ENCODE measurements at regions not wholly inside any gene's neighbourhood (a gene's known extent, or its start where the extent isn't known, plus 50 kb on each side); places are given as distances from the start of the nearest gene placed in this dataset.

DNA sequence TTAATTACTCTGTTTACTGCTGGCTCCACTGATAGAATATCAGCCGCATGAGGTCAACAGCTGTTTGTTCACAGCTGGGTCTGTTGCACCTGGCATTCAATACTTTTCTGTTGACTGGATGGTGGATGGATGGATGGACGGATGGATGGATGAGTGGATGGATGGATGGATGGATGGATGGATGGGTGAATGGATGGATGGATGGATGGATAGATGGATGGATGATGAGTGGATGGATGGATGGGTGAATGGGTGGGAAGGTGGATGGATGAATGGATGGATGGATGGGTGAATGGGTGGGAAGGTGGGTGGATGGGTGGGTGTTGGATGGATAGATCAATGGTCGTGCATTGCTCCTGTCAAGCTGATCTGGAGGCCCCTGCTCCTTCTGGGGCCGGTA lies 422.2 kb upstream of the SULF2 start:
- Histone ChIP-seq H3K27me3 (ENCODE audit: control insufficient read depth, insufficient read depth, low read length) (no peaks in the 10 kb centered on the region), H3K4me1 (ENCODE audit: control insufficient read depth, insufficient read depth, low read length) (no peaks in the 10 kb centered on the region), H3K9me3 (ENCODE audit: control insufficient read depth, insufficient read depth, low read length) (no peaks in the 10 kb centered on the region), H3K36me3 (ENCODE audit: control insufficient read depth, insufficient read depth, low read length) (no peaks in the 10 kb centered on the region), H3K4me3 (ENCODE audit: low read length) (no peak overlapping the region), H3K27ac (ENCODE audit: low read length) (no peak overlapping the region)
- no peak for DNase-seq (ENCODE audit: low read depth, low spot score)
- WGBS (ENCODE audit: insufficient coverage, insufficient read length), result no CpG with 5 or more reads among the region's 4 CpGs

- no peaks in the 10 kb centered on the region for H3K4me1 ChIP-seq (ENCODE audit: control insufficient read depth, insufficient read depth, low read length)
- no peak overlapping the region for H3K4me3 ChIP-seq (ENCODE audit: low read length)
- no peaks in the 10 kb centered on the region for H3K27me3 ChIP-seq (ENCODE audit: control insufficient read depth, insufficient read depth, low read length)
- no peaks in the 10 kb centered on the region for H3K9me3 ChIP-seq (ENCODE audit: control insufficient read depth, insufficient read depth, low read length)
- no CpG with 5 or more reads among the region's 7 CpGs for WGBS (ENCODE audit: insufficient coverage, insufficient read length)
- H3K27ac ChIP-seq (ENCODE audit: low read length), result no peak overlapping the region
- no peaks in the 10 kb centered on the region for H3K36me3 ChIP-seq (ENCODE audit: control insufficient read depth, insufficient read depth, low read length)
- no peak for DNase-seq (ENCODE audit: low read depth, low spot score)
Observed at GRCh38 chr20:48205786-48206185, 420.5 kb upstream of the SULF2 start.

DNA sequence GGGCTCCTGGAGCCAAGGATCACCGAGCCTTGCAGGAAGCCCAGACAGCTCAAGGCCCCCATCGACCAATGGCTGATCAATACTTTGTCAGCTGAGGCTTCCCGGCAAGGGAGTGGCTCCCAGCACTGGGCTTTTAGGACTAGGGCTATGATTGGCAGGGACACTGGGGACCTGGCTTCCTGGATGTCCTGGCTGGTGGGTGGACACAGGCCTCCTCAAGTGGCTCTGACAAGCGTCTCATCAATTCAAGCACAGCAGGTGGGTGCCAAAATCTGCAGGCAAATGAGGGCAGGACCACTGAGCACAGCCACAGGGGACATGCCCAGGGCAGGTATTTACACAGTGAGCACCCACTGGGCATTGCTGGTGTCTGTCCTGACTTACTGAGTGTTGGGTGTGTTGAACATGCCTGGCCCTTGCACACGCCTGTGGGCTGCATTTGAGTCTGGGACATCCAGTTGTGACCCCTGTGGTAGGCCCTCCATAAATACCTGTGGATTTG lies 420.1 kb upstream of the SULF2 start:
- no CpG with 5 or more reads among the region's 5 CpGs for WGBS (ENCODE audit: insufficient coverage, insufficient read length)
- no peak for DNase-seq (ENCODE audit: low read depth, low spot score)
- H3K27me3 ChIP-seq (ENCODE audit: control insufficient read depth, insufficient read depth, low read length), result no peaks in the 10 kb centered on the region
- H3K27ac ChIP-seq (ENCODE audit: low read length), result no peak overlapping the region
- H3K4me3 ChIP-seq (ENCODE audit: low read length), result no peak overlapping the region
- no peaks in the 10 kb centered on the region for H3K36me3 ChIP-seq (ENCODE audit: control insufficient read depth, insufficient read depth, low read length)
- H3K9me3 ChIP-seq (ENCODE audit: control insufficient read depth, insufficient read depth, low read length), result no peaks in the 10 kb centered on the region
- H3K4me1 ChIP-seq (ENCODE audit: control insufficient read depth, insufficient read depth, low read length), result no peaks in the 10 kb centered on the region

DNA sequence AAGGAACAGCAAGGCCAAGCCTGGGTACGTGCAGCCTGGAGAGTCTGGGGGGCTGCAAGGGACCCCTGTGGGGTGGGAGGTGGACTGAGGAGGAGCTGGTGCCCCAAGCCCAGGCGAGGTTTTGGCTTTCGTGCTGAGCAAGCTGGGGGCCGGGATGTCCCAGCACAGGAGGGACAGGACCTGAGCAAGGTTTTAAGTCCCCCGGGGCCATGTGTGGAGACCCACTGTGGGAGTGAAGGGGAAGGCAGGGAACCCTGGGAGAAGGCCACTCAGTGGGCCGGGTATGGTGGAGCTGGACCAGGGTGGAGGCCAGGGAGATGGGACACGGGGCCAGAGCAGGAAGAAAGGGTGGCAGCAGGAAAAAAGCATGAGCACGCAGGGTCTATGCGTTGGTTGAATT lies 419.2 kb upstream of the SULF2 start:
- H3K27ac ChIP-seq (ENCODE audit: low read length), result no peak overlapping the region
- no peaks in the 10 kb centered on the region for H3K4me1 ChIP-seq (ENCODE audit: control insufficient read depth, insufficient read depth, low read length)

DNA sequence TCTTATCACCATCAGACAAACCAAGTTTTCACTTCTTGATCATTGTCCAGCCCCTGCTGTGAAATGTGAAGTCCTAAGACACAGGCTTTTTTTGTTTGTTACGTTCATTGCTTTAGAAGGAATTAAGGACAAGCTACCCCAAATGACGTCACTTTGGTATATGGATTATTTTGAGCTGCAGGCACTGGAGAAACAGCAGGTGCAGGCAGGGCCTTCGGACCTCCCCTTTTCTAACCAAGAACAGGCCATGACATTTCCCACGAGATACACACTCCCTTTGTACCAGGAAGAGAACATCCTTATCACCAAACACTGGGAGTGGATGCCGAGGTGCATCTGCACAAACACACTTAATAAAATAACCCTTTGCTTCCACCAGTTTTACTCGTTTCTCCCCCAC lies 418.0 kb upstream of the SULF2 start:
- Histone ChIP-seq H3K4me3 (ENCODE audit: low read length) (no peak overlapping the region), H3K27me3 (ENCODE audit: control insufficient read depth, insufficient read depth, low read length) (no peaks in the 10 kb centered on the region), H3K36me3 (ENCODE audit: control insufficient read depth, insufficient read depth, low read length) (no peaks in the 10 kb centered on the region), H3K9me3 (ENCODE audit: control insufficient read depth, insufficient read depth, low read length) (no peaks in the 10 kb centered on the region), H3K27ac (ENCODE audit: low read length) (no peak overlapping the region), H3K4me1 (ENCODE audit: control insufficient read depth, insufficient read depth, low read length) (no peaks in the 10 kb centered on the region)
- DNase-seq (ENCODE audit: low read depth, low spot score), result no peak
- WGBS (ENCODE audit: insufficient coverage, insufficient read length), result no CpG with 5 or more reads among the region's 6 CpGs

More for the DNA sequence above, 419.2 kb upstream of the SULF2 start:
- no peak for DNase-seq (ENCODE audit: low read depth, low spot score)
- WGBS (ENCODE audit: insufficient coverage, insufficient read length), result no CpG with 5 or more reads among the region's 9 CpGs
- H3K36me3 ChIP-seq (ENCODE audit: control insufficient read depth, insufficient read depth, low read length), result no peaks in the 10 kb centered on the region
- no peak overlapping the region for H3K4me3 ChIP-seq (ENCODE audit: low read length)
- H3K27me3 ChIP-seq (ENCODE audit: control insufficient read depth, insufficient read depth, low read length), result no peaks in the 10 kb centered on the region
- no peaks in the 10 kb centered on the region for H3K9me3 ChIP-seq (ENCODE audit: control insufficient read depth, insufficient read depth, low read length)

DNA sequence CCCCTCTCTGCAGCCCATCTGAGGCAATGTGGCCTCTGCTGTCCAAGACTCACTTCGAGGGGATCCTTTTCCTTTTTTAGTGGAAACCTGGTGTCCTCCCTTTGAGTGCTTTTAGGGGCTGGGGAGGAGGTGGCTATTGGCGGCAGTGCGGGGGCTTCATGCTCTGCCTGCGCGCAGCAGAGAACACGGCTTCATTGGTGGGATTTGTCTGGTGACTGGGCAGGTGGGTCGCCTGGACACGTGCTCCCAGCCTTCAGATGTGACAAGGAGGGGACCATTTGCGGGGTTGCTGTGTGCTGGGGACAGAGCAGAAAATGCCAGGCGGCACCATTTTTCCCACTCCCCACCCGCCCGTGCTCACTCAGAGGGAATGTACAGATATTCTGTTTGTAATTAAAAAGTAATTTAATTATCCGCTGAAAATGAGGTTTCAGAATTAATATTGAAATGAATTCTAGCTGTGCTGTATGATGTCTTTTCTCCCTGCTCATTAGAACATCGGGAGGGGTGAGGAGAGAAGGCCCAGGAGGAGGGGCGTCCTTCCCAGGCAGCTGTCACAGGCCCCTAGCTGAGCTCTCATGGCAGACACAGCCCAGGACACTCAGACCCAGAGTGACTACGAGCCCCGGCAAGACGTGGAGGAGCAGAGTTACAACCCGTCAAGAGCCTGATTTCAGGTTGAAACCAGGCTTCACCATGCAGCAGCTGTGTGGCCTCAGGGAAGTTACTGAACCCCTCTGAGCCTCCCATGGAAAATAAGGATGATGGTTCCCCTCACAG lies 417.2 kb upstream of the SULF2 start:
- no peaks in the 10 kb centered on the region for H3K9me3 ChIP-seq (ENCODE audit: control insufficient read depth, insufficient read depth, low read length)
- no peak overlapping the region for H3K4me3 ChIP-seq (ENCODE audit: low read length)
- no peaks in the 10 kb centered on the region for H3K27me3 ChIP-seq (ENCODE audit: control insufficient read depth, insufficient read depth, low read length)
- no CpG with 5 or more reads among the region's 19 CpGs for WGBS (ENCODE audit: insufficient coverage, insufficient read length)
- no peaks in the 10 kb centered on the region for H3K4me1 ChIP-seq (ENCODE audit: control insufficient read depth, insufficient read depth, low read length)
- no peaks in the 10 kb centered on the region for H3K36me3 ChIP-seq (ENCODE audit: control insufficient read depth, insufficient read depth, low read length)
- H3K27ac ChIP-seq (ENCODE audit: low read length), result no peak overlapping the region
- DNase-seq (ENCODE audit: low read depth, low spot score), result no peak

- no CpG with 5 or more reads among the region's 5 CpGs for WGBS (ENCODE audit: insufficient coverage, insufficient read length)
Observed at GRCh38 chr20:48201885-48202284, 416.6 kb upstream of the SULF2 start.

GRCh38 chr20:48201188-48201587 lies 415.9 kb upstream of the SULF2 start:
- no peaks in the 10 kb centered on the region for H3K27me3 ChIP-seq (ENCODE audit: control insufficient read depth, insufficient read depth, low read length)
- no peak for DNase-seq (ENCODE audit: low read depth, low spot score)
- H3K4me1 ChIP-seq (ENCODE audit: control insufficient read depth, insufficient read depth, low read length), result no peaks in the 10 kb centered on the region
- H3K9me3 ChIP-seq (ENCODE audit: control insufficient read depth, insufficient read depth, low read length), result no peaks in the 10 kb centered on the region
- H3K4me3 ChIP-seq (ENCODE audit: low read length), result no peak overlapping the region
- no peaks in the 10 kb centered on the region for H3K36me3 ChIP-seq (ENCODE audit: control insufficient read depth, insufficient read depth, low read length)
- WGBS (ENCODE audit: insufficient coverage, insufficient read length), result no CpG with 5 or more reads among the region's 8 CpGs
- H3K27ac ChIP-seq (ENCODE audit: low read length), result no peak overlapping the region

More at GRCh38 chr20:48201885-48202284, 416.6 kb upstream of the SULF2 start:
- H3K9me3 ChIP-seq (ENCODE audit: control insufficient read depth, insufficient read depth, low read length), result no peaks in the 10 kb centered on the region
- H3K27me3 ChIP-seq (ENCODE audit: control insufficient read depth, insufficient read depth, low read length), result no peaks in the 10 kb centered on the region
- no peak overlapping the region for H3K27ac ChIP-seq (ENCODE audit: low read length)
- no peak overlapping the region for H3K4me3 ChIP-seq (ENCODE audit: low read length)
- no peaks in the 10 kb centered on the region for H3K36me3 ChIP-seq (ENCODE audit: control insufficient read depth, insufficient read depth, low read length)
- DNase-seq (ENCODE audit: low read depth, low spot score), result no peak
- H3K4me1 ChIP-seq (ENCODE audit: control insufficient read depth, insufficient read depth, low read length), result no peaks in the 10 kb centered on the region

- Histone ChIP-seq H3K4me1 (ENCODE audit: control insufficient read depth, insufficient read depth, low read length) (no peaks in the 10 kb centered on the region), H3K36me3 (ENCODE audit: control insufficient read depth, insufficient read depth, low read length) (no peaks in the 10 kb centered on the region), H3K9me3 (ENCODE audit: control insufficient read depth, insufficient read depth, low read length) (no peaks in the 10 kb centered on the region), H3K27me3 (ENCODE audit: control insufficient read depth, insufficient read depth, low read length) (no peaks in the 10 kb centered on the region), H3K27ac (ENCODE audit: low read length) (no peak overlapping the region), H3K4me3 (ENCODE audit: low read length) (no peak overlapping the region)
- no CpG with 5 or more reads among the region's 8 CpGs for WGBS (ENCODE audit: insufficient coverage, insufficient read length)
- no peak for DNase-seq (ENCODE audit: low read depth, low spot score)
Observed at GRCh38 chr20:48198929-48199451, 413.7 kb upstream of the SULF2 start.

GRCh38 chr20:48197066-48197465 lies 411.8 kb upstream of the SULF2 start:
- H3K4me3 ChIP-seq (ENCODE audit: low read length), result no peak overlapping the region
- H3K27me3 ChIP-seq (ENCODE audit: control insufficient read depth, insufficient read depth, low read length), result no peaks in the 10 kb centered on the region
- no peaks in the 10 kb centered on the region for H3K36me3 ChIP-seq (ENCODE audit: control insufficient read depth, insufficient read depth, low read length)
- DNase-seq (ENCODE audit: low read depth, low spot score), result no peak
- no peaks in the 10 kb centered on the region for H3K9me3 ChIP-seq (ENCODE audit: control insufficient read depth, insufficient read depth, low read length)
- H3K27ac ChIP-seq (ENCODE audit: low read length), result no peak overlapping the region
- WGBS (ENCODE audit: insufficient coverage, insufficient read length), result no CpG with 5 or more reads among the region's 14 CpGs
- no peaks in the 10 kb centered on the region for H3K4me1 ChIP-seq (ENCODE audit: control insufficient read depth, insufficient read depth, low read length)

DNA sequence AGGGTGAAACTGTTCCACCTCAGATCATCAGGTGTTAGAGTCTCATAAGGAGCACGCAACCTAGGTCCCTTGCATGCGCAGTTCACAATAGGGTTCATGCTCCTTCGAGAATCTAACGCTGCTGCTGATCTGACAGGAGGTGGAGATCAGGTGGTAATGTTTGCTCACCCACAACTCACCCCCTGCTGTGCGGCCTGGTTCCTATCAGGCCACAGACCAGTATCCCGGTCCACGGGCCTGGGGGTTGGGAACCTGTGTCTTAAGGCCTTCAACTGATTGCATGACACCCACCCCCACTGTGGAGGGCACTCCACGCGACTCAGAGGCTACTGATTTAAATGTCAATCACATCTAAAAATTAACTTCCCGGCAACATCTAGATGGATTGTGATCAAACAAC lies 411.2 kb upstream of the SULF2 start:
- WGBS (ENCODE audit: insufficient coverage, insufficient read length), result no CpG with 5 or more reads among the region's 10 CpGs
- Histone ChIP-seq H3K27ac (ENCODE audit: low read length) (no peak overlapping the region), H3K27me3 (ENCODE audit: control insufficient read depth, insufficient read depth, low read length) (no peaks in the 10 kb centered on the region), H3K9me3 (ENCODE audit: control insufficient read depth, insufficient read depth, low read length) (no peaks in the 10 kb centered on the region), H3K36me3 (ENCODE audit: control insufficient read depth, insufficient read depth, low read length) (no peaks in the 10 kb centered on the region), H3K4me3 (ENCODE audit: low read length) (no peak overlapping the region), H3K4me1 (ENCODE audit: control insufficient read depth, insufficient read depth, low read length) (no peaks in the 10 kb centered on the region)
- no peak for DNase-seq (ENCODE audit: low read depth, low spot score)
